ENCODE measurements at regions not wholly inside any gene's neighbourhood (a gene's known extent, or its start where the extent isn't known, plus 50 kb on each side); places are given as distances from the start of the nearest gene placed in this dataset.
"Not testable (repeated sequence)": the region's sequence is repeated elsewhere in the genome, so short reads cannot be mapped to it uniquely, and the experiment has no call there.

DNA sequence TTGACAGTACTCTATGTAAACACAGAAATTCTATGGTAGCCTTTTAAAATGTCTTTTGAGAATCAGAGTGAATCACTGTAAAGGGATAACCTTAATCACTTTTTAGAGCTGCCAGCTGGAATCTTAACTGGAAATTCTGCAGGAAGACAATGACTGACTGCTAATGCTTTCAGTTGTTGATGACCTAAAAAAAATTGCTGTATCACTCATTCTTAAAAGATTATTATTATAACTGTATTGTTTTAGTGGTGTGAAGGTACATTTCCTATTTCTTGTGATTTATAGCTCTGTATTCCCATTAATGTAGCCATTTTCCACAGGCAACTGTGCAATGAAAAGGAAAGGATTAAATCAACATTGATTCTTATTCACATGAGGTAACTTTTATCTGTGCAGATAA is 260.5 kb downstream of the CALCRL start:
- no peaks in the 10 kb centered on the region for H3K36me3 Mint-ChIP-seq (ENCODE audit: low read depth)
- DNase-seq = no peak
- POLR2A ChIA-PET = no interaction called here
- H3K27me3 Mint-ChIP-seq = no peaks in the 10 kb centered on the region
- H3K27ac Mint-ChIP-seq = no peak overlapping the region
- H3K4me3 Mint-ChIP-seq = no peak overlapping the region
- CTCF ChIA-PET = no interaction called here
- H3K9me3 Mint-ChIP-seq = peaks cover 2% of the 10 kb centered on the region
- H3K4me1 Mint-ChIP-seq = no peaks in the 10 kb centered on the region

GRCh38 chr2:187180529-187180928 is 267.5 kb downstream of the CALCRL start:
- CTCF ChIA-PET = no interaction called here
- Mint-ChIP-seq H3K27me3 (no peaks in the 10 kb centered on the region), H3K36me3 (ENCODE audit: low read depth) (no peaks in the 10 kb centered on the region), H3K27ac (no peak overlapping the region), H3K4me1 (no peaks in the 10 kb centered on the region), H3K4me3 (no peak overlapping the region), H3K9me3 (peaks cover 4% of the 10 kb centered on the region)
- no peak for DNase-seq
- POLR2A ChIA-PET = no interaction called here

GRCh38 chr2:187178876-187179275 is 269.2 kb downstream of the CALCRL start:
- not testable (repeated sequence) for H3K4me1 Mint-ChIP-seq

DNA sequence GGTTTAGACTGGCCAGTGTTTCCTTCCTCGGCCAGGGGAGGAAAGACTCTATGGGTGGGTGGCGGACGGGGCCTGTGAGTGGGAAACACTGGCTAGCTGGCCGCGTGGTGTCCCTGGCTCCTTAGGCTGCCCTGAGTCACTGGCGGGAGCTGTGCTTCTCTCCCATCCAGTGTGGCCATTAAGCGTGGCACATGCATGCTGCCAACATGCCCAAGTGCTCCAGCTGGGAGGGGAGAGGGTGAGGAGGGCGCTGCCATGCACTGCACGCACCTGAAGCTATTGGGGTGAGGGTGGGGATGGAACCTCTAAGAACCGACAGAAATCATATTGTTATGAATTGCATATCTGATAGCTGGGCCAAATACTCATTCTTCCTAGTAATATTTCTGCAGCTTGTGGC is 270.8 kb downstream of the CALCRL start:
- H3K4me1 Mint-ChIP-seq = no peaks in the 10 kb centered on the region
- H3K9me3 Mint-ChIP-seq = peaks cover 2% of the 10 kb centered on the region
- H3K36me3 Mint-ChIP-seq (ENCODE audit: low read depth) = no peaks in the 10 kb centered on the region
- CTCF ChIA-PET = no interaction called here
- DNase-seq = no peak
- H3K27me3 Mint-ChIP-seq = no peaks in the 10 kb centered on the region
- no peak overlapping the region for H3K4me3 Mint-ChIP-seq
- POLR2A ChIA-PET = no interaction called here
- no peak overlapping the region for H3K27ac Mint-ChIP-seq

More at GRCh38 chr2:187178876-187179275, 269.2 kb downstream of the CALCRL start:
- H3K27ac Mint-ChIP-seq; CTCF ChIA-PET; DNase-seq; H3K4me3 Mint-ChIP-seq; POLR2A ChIA-PET; H3K36me3 Mint-ChIP-seq (ENCODE audit: low read depth); H3K9me3 Mint-ChIP-seq; H3K27me3 Mint-ChIP-seq: not testable (repeated sequence)

DNA sequence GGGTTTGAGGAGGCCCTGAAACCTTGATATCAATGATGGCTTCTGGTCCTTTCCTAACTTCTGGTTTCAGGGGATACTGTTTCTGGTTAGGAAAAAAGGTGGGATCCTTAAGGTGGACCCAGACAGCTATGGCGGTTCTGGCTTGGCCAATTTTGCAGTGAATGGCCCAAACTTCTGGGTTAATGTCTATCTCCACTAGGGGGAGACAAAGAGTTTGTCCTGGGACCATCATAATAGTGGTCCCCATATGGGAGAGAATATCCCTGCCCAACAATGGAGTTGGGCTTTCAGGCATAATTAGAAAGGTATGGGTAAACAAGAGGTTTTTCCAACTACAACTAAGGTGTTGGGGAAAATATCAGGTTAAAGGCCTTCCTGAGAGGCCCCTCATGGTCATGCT is 273.5 kb downstream of the CALCRL start:
- Mint-ChIP-seq H3K9me3 (no peaks in the 10 kb centered on the region), H3K4me1 (no peaks in the 10 kb centered on the region), H3K27me3 (no peaks in the 10 kb centered on the region), H3K36me3 (ENCODE audit: low read depth) (no peaks in the 10 kb centered on the region), H3K27ac (no peak overlapping the region), H3K4me3 (no peak overlapping the region)
- ChIA-PET POLR2A (no interaction called here), CTCF (no interaction called here)
- DNase-seq = no peak

DNA sequence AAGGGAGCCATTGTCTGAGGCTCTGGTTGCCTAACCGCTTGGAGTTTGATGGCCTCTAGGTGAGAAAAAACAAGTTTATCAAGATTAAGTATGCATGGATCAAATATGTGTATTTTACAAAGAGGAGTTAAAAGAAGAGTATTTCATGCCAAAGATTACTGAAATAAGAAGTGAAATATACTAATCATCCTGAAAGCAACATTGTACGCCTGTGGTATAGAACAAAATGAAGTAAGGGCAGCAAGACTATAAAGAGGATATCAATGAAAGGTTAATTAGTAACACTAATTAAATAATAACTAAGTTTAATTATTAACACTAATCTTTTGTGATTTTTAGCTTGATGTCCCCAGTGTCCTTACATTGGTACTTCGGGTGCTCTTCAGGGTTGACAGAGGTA is 276.7 kb downstream of the CALCRL start:
- no peak overlapping the region for H3K27ac Mint-ChIP-seq
- no peaks in the 10 kb centered on the region for H3K4me1 Mint-ChIP-seq
- H3K4me3 Mint-ChIP-seq = no peak overlapping the region
- no peaks in the 10 kb centered on the region for H3K36me3 Mint-ChIP-seq (ENCODE audit: low read depth)
- no peaks in the 10 kb centered on the region for H3K27me3 Mint-ChIP-seq
- POLR2A ChIA-PET = interaction anchor here (0.7 kb wide), 1 partner anchor 112 kb away, joined by 4 read pairs; no protein-coding TSS in a partner anchor
- DNase-seq = no peak
- no peaks in the 10 kb centered on the region for H3K9me3 Mint-ChIP-seq
- CTCF ChIA-PET = no interaction called here

GRCh38 chr2:187169864-187170263 is 278.2 kb downstream of the CALCRL start:
- H3K9me3 Mint-ChIP-seq = no peaks in the 10 kb centered on the region
- DNase-seq = no peak
- POLR2A ChIA-PET = no interaction called here

GRCh38 chr2:187168720-187169713 is 279.0 kb downstream of the CALCRL start:
- Mint-ChIP-seq H3K36me3 (ENCODE audit: low read depth) (no peaks in the 10 kb centered on the region), H3K9me3 (no peaks in the 10 kb centered on the region), H3K4me1 (no peaks in the 10 kb centered on the region), H3K27ac (no peak overlapping the region), H3K4me3 (no peak overlapping the region), H3K27me3 (no peaks in the 10 kb centered on the region)
- no peak for DNase-seq
- CTCF ChIA-PET = no interaction called here
- POLR2A ChIA-PET = no interaction called here

More at GRCh38 chr2:187169864-187170263, 278.2 kb downstream of the CALCRL start:
- no peak overlapping the region for H3K4me3 Mint-ChIP-seq
- no peak overlapping the region for H3K27ac Mint-ChIP-seq
- H3K36me3 Mint-ChIP-seq (ENCODE audit: low read depth) = no peaks in the 10 kb centered on the region
- H3K4me1 Mint-ChIP-seq = no peaks in the 10 kb centered on the region
- H3K27me3 Mint-ChIP-seq = no peaks in the 10 kb centered on the region
- CTCF ChIA-PET = no interaction called here

DNA sequence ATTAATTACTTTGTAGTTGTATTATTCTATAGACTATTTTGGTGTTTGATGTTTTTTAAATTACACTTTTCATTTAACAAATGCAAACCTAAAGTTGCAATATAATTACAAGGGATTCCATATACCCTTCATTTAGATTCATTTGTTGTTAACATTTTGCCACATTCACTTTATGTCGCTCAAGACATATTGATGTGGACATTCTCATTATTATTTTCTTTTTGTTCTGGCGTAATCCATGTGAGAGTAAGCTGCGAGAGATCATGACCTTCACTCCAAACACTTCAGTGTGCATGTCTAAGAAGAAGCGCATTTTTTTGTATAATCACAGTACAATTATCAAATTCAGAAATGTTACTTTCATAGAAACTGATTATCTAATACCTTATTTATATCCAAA is 280.6 kb downstream of the CALCRL start:
- H3K27me3 Mint-ChIP-seq = no peaks in the 10 kb centered on the region
- ChIA-PET POLR2A (no interaction called here), CTCF (no interaction called here)
- no peaks in the 10 kb centered on the region for H3K4me1 Mint-ChIP-seq
- no peak overlapping the region for H3K27ac Mint-ChIP-seq
- H3K36me3 Mint-ChIP-seq (ENCODE audit: low read depth) = no peaks in the 10 kb centered on the region
- DNase-seq = no peak
- no peaks in the 10 kb centered on the region for H3K9me3 Mint-ChIP-seq
- H3K4me3 Mint-ChIP-seq = no peak overlapping the region

GRCh38 chr2:187165936-187166610 is 282.0 kb downstream of the CALCRL start:
- no peak overlapping the region for H3K27ac Mint-ChIP-seq
- no peaks in the 10 kb centered on the region for H3K27me3 Mint-ChIP-seq
- no peak for DNase-seq
- ChIA-PET CTCF (no interaction called here), POLR2A (no interaction called here)
- H3K36me3 Mint-ChIP-seq (ENCODE audit: low read depth) = no peaks in the 10 kb centered on the region
- H3K4me3 Mint-ChIP-seq = no peak overlapping the region
- H3K4me1 Mint-ChIP-seq = no peaks in the 10 kb centered on the region
- H3K9me3 Mint-ChIP-seq = no peaks in the 10 kb centered on the region

DNA sequence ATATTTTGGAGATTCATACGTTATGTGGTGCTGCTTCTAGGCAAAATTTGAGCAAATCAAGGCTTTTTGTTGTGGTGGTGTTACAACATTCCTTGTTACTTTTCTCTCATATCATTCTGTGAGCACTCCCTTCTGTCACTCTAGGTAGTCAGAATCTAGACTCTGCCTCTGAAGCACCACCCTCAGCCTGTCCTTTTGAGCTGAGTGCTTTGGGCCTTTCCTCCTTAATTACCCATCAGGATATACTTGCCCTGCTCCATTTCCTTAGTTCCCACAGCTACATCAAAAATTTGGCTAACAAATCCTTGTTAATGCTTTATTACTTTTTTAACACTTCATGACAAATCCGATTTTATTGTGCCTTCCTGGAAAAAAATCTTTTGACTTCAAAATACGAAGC is 289.6 kb downstream of the CALCRL start:
- no peak for DNase-seq
- CTCF ChIA-PET = no interaction called here
- POLR2A ChIA-PET = no interaction called here
- Mint-ChIP-seq H3K27me3 (no peaks in the 10 kb centered on the region), H3K4me3 (no peak overlapping the region), H3K27ac (no peak overlapping the region), H3K36me3 (ENCODE audit: low read depth) (no peaks in the 10 kb centered on the region), H3K9me3 (peaks cover 3% of the 10 kb centered on the region), H3K4me1 (no peaks in the 10 kb centered on the region)

DNA sequence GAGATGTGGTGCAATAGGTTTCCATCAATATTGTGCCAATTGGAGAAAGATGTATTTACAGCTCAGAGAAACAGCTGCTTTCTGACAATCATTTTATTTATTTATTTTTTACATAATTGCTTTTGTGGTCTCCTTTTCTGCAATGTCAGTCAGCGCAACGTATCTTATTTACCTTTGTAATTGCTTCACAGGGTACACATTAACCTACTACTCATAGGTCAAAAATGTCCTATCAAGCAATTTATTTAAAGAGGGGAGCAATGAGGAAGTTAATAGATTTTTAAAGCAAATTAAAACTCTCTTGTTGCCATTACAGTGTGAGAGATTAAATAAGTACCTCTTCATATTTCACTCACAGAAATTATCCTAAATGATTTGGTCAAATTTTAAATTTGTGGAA is 291.0 kb downstream of the CALCRL start:
- Mint-ChIP-seq H3K4me3 (no peak overlapping the region), H3K27me3 (no peaks in the 10 kb centered on the region), H3K4me1 (no peaks in the 10 kb centered on the region), H3K36me3 (ENCODE audit: low read depth) (no peaks in the 10 kb centered on the region), H3K27ac (no peak overlapping the region), H3K9me3 (peaks cover 3% of the 10 kb centered on the region)
- DNase-seq = no peak
- POLR2A ChIA-PET = no interaction called here
- CTCF ChIA-PET = no interaction called here

DNA sequence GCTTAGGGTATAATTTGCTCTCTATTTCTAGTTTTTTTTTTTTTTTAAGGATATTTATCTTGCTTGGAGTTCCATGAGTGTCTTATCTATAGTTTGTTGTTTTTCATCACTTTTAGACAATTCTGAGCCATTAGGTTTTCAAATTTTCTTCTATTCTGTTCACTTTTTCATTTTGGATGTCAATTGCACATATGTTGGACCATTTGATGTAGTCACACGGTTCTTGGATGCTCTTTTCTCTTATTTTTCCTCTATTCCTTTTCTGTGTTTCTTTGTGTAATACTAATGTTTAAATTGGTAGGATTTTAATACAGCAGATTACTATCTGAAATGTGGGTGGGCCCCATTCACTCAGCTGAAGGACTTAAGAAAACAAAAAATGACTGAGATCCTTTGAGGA is 292.6 kb downstream of the CALCRL start:
- ChIA-PET POLR2A (no interaction called here), CTCF (no interaction called here)
- Mint-ChIP-seq H3K4me3 (no peak overlapping the region), H3K27me3 (no peaks in the 10 kb centered on the region), H3K4me1 (no peaks in the 10 kb centered on the region), H3K27ac (no peak overlapping the region), H3K36me3 (ENCODE audit: low read depth) (no peaks in the 10 kb centered on the region), H3K9me3 (peaks cover 3% of the 10 kb centered on the region)
- DNase-seq = no peak

DNA sequence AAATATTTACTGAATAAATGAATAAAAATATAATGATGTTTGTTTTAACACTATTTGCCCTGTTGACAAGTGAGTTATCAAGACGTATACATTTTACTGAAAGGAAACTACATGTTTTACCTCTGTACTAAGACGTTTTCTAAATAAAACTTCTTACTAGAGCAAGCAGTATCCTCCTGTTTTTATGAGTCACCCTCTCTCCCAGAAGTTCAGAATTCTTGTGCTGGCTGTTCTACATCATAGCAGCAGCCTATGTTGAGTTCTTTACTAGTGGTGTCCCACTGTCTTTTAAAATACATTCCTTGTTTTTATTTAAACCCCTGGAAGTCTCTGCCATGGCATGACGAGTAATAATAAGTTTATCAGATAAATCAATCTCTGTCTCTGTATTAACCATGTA is 297.4 kb downstream of the CALCRL start:
- Mint-ChIP-seq H3K27ac (no peak overlapping the region), H3K4me1 (no peaks in the 10 kb centered on the region), H3K27me3 (no peaks in the 10 kb centered on the region), H3K36me3 (ENCODE audit: low read depth) (no peaks in the 10 kb centered on the region), H3K9me3 (peaks cover 3% of the 10 kb centered on the region), H3K4me3 (no peak overlapping the region)
- no peak for DNase-seq
- POLR2A ChIA-PET = no interaction called here
- CTCF ChIA-PET = no interaction called here

Data from activated CD4-positive, alpha-beta T cell treated with anti-CD3 and anti-CD28 coated beads, Interleukin-2, amount 10 ng/mL, durations not matched to agents 7 days and 5 days (primary cell).